Neural cell (in vitro differentiated cells): ENCODE measurements at regions not wholly inside any gene's neighbourhood (a gene's known extent, or its start where the extent isn't known, plus 50 kb on each side); places are given as distances from the start of the nearest gene placed in this dataset.

ENCODE experiments used
- EP300 ChIP-seq: fragments of 450-650 bp; conservative IDR thresholded peaks from 2 replicates; pipeline ENCODE4 v1.6.1; 2014; ENCODE audit warnings: antibody characterized with exemption, mild to moderate bottlenecking, moderate library complexity; ENCODE audit not compliant: poor library complexity, severe bottlenecking
- EZH2 ChIP-seq: fragments of 200-600, 300-800 bp; shearing (Covaris generic), sonication (generic); IDR thresholded peaks from 2 replicates; pipeline ENCODE4 v1.6.1; 2014; ENCODE audit warnings: antibody characterized with exemption, low read length, borderline replicate concordance, mild to moderate bottlenecking; ENCODE audit not compliant: insufficient read depth, poor library complexity, severe bottlenecking
- MXI1 ChIP-seq: fragments of 450-650 bp; conservative IDR thresholded peaks from 2 replicates; pipeline ENCODE4 v1.6.1; 2014; ENCODE audit warnings: antibody characterized with exemption, mild to moderate bottlenecking; ENCODE audit not compliant: poor library complexity, severe bottlenecking
- POLR2AphosphoS5 ChIP-seq: IDR thresholded peaks from 2 replicates; pipeline ENCODE4 v1.6.1; 2012
- RAD21 ChIP-seq: fragments of 450-650 bp; conservative IDR thresholded peaks from 2 replicates; pipeline ENCODE4 v1.6.1; 2014; ENCODE audit warnings: antibody characterized with exemption, mild to moderate bottlenecking, moderate library complexity
- SMC3 ChIP-seq: fragments of 450-650 bp; conservative IDR thresholded peaks from 2 replicates; pipeline ENCODE4 v1.6.1; 2014; ENCODE audit warnings: antibody characterized with exemption, mild to moderate bottlenecking, moderate library complexity; ENCODE audit not compliant: poor library complexity
- TAF1 ChIP-seq: IDR thresholded peaks from 2 replicates; pipeline ENCODE4 v1.6.1; 2012; ENCODE audit warnings: low read depth
- TF ChIP-seq, protein P1 (sequence below): fragments of 450-650 bp; IDR thresholded peaks from 2 replicates; pipeline ENCODE4 v1.5.1; 2014; ENCODE audit warnings: antibody characterized with exemption, mild to moderate bottlenecking, moderate library complexity; ENCODE audit not compliant: poor library complexity, severe bottlenecking
- TF ChIP-seq, protein P2 (sequence below): IDR thresholded peaks from 2 replicates; pipeline ENCODE4 v1.6.1; 2012; ENCODE audit warnings: borderline replicate concordance

DNA sequence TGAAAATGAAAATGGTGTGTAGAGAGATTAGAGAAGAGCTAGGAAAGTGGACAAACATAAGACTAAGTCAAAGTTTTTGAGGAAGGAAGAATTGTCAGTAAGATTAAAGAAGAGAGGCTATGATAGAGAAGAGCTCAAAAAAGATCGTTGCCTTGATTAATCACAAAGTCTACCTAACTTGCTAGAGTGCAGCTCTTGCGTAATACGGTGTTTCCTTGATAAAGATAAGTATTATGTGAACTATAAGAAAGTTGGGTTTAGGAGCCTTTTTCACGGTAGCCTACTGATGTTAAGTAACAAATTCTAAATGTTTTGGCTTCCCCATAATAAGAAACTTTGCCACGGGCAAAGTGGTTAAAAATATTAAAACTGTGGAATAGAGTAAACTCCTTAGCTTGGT lies 226.4 kb upstream of the NRXN1 start:
- TF ChIP-seq EZH2 (no peak), MXI1 (no peak), TAF1 (no peak), RAD21 (no peak), EP300 (no peak), POLR2AphosphoS5 (no peak), SMC3 (no peak)
- TF ChIP-seq, protein P1, sequence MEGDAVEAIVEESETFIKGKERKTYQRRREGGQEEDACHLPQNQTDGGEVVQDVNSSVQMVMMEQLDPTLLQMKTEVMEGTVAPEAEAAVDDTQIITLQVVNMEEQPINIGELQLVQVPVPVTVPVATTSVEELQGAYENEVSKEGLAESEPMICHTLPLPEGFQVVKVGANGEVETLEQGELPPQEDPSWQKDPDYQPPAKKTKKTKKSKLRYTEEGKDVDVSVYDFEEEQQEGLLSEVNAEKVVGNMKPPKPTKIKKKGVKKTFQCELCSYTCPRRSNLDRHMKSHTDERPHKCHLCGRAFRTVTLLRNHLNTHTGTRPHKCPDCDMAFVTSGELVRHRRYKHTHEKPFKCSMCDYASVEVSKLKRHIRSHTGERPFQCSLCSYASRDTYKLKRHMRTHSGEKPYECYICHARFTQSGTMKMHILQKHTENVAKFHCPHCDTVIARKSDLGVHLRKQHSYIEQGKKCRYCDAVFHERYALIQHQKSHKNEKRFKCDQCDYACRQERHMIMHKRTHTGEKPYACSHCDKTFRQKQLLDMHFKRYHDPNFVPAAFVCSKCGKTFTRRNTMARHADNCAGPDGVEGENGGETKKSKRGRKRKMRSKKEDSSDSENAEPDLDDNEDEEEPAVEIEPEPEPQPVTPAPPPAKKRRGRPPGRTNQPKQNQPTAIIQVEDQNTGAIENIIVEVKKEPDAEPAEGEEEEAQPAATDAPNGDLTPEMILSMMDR, result no peak
- TF ChIP-seq, protein P2, sequence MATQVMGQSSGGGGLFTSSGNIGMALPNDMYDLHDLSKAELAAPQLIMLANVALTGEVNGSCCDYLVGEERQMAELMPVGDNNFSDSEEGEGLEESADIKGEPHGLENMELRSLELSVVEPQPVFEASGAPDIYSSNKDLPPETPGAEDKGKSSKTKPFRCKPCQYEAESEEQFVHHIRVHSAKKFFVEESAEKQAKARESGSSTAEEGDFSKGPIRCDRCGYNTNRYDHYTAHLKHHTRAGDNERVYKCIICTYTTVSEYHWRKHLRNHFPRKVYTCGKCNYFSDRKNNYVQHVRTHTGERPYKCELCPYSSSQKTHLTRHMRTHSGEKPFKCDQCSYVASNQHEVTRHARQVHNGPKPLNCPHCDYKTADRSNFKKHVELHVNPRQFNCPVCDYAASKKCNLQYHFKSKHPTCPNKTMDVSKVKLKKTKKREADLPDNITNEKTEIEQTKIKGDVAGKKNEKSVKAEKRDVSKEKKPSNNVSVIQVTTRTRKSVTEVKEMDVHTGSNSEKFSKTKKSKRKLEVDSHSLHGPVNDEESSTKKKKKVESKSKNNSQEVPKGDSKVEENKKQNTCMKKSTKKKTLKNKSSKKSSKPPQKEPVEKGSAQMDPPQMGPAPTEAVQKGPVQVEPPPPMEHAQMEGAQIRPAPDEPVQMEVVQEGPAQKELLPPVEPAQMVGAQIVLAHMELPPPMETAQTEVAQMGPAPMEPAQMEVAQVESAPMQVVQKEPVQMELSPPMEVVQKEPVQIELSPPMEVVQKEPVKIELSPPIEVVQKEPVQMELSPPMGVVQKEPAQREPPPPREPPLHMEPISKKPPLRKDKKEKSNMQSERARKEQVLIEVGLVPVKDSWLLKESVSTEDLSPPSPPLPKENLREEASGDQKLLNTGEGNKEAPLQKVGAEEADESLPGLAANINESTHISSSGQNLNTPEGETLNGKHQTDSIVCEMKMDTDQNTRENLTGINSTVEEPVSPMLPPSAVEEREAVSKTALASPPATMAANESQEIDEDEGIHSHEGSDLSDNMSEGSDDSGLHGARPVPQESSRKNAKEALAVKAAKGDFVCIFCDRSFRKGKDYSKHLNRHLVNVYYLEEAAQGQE, result no peak
